Rectal smooth muscle tissue (tissue), 1 donor: ENCODE measurements at regions not wholly inside any gene's neighbourhood (a gene's known extent, or its start where the extent isn't known, plus 50 kb on each side); places are given as distances from the start of the nearest gene placed in this dataset.

Source experiments
- H3K27ac ChIP-seq: one replicate; pipeline ENCODE4 v1.7.0; 2013; ENCODE audit warnings: low read depth, low read length, inconsistent platforms
- H3K27me3 ChIP-seq: one replicate; pipeline ENCODE4 v1.7.0; 2013; ENCODE audit warnings: low read length; ENCODE audit not compliant: control insufficient read depth, insufficient read depth
- H3K36me3 ChIP-seq: one replicate; pipeline ENCODE4 v1.7.0; 2013; ENCODE audit warnings: low read length; ENCODE audit not compliant: control insufficient read depth, insufficient read depth
- H3K4me1 ChIP-seq: one replicate; pipeline ENCODE4 v1.7.0; 2013; ENCODE audit warnings: low read length; ENCODE audit not compliant: control insufficient read depth, insufficient read depth
- H3K4me3 ChIP-seq: one replicate; pipeline ENCODE4 v1.7.0; 2013; ENCODE audit warnings: low read length
- H3K9ac ChIP-seq: one replicate; pipeline ENCODE4 v1.7.0; 2013; ENCODE audit warnings: low read length

GRCh38 chr18:40016405-40016804, 1938.6 kb upstream of the PIK3C3 start:
- H3K36me3 ChIP-seq = no peaks in the 10 kb centered on the region
- H3K9ac ChIP-seq = no peak overlapping the region
- no peak overlapping the region for H3K27ac ChIP-seq
- no peak overlapping the region for H3K4me3 ChIP-seq
- no peaks in the 10 kb centered on the region for H3K27me3 ChIP-seq
- no peaks in the 10 kb centered on the region for H3K4me1 ChIP-seq

GRCh38 chr18:40013001-40013609, 1941.9 kb upstream of the PIK3C3 start:
- Histone ChIP-seq H3K27ac (no peak overlapping the region), H3K9ac (no peak overlapping the region), H3K4me3 (no peak overlapping the region), H3K4me1 (no peaks in the 10 kb centered on the region), H3K27me3 (no peaks in the 10 kb centered on the region), H3K36me3 (no peaks in the 10 kb centered on the region)

DNA sequence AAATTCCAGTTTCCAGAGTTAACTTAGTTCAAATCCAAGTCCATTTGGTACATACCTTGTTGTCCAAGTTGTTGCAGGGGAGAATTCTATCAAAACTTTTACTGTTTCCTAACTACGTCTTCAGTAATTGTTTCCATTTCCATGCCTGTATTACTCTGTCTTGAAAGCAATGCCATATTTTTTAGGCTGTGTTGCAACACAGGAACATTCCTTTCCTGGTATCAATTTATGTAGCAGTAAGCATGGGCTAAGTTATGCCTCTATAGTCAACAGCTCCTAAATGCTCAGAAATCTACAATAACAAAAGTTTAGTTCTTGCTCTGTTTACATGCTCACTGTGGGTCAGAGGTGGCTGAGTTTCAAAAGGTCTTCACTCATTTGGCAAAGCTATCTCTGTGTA, 1943.8 kb upstream of the PIK3C3 start:
- H3K27ac ChIP-seq = no peak overlapping the region
- H3K4me3 ChIP-seq = no peak overlapping the region
- H3K36me3 ChIP-seq = no peaks in the 10 kb centered on the region
- no peaks in the 10 kb centered on the region for H3K4me1 ChIP-seq
- H3K27me3 ChIP-seq = no peaks in the 10 kb centered on the region
- H3K9ac ChIP-seq = no peak overlapping the region

DNA sequence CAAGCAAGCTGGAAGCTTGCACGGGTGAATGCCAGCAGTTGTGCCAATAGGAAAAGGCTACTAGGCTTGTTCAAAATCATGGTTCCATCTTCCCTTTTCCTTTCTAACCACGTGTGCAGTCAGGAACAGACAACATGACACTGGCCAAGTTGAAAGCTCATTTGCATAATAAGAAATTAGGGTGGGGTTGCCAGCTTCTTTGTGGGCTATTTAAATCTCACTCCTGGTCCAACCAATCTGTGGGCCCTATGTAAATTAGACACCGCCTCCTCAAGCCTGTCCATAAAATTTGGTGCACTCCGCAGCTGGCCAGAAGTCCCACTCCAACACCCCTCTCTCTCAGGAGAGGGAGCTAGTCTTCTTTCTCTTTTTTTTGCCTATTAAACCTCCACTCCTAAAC, 1948.4 kb upstream of the PIK3C3 start:
- Histone ChIP-seq H3K36me3 (no peaks in the 10 kb centered on the region), H3K4me3 (no peak overlapping the region), H3K27ac (no peak overlapping the region), H3K27me3 (no peaks in the 10 kb centered on the region), H3K9ac (no peak overlapping the region), H3K4me1 (no peaks in the 10 kb centered on the region)

- no peaks in the 10 kb centered on the region for H3K27me3 ChIP-seq
- no peak overlapping the region for H3K9ac ChIP-seq
- no peak overlapping the region for H3K4me3 ChIP-seq
- no peaks in the 10 kb centered on the region for H3K36me3 ChIP-seq
- no peaks in the 10 kb centered on the region for H3K4me1 ChIP-seq
- H3K27ac ChIP-seq = no peak overlapping the region
Measured at GRCh38 chr18:40004246-40004645, 1950.8 kb upstream of the PIK3C3 start.

GRCh38 chr18:39998317-39998716, 1956.7 kb upstream of the PIK3C3 start:
- Histone ChIP-seq H3K4me1 (no peaks in the 10 kb centered on the region), H3K36me3 (no peaks in the 10 kb centered on the region), H3K27me3 (no peaks in the 10 kb centered on the region), H3K27ac (no peak overlapping the region), H3K9ac (no peak overlapping the region), H3K4me3 (no peak overlapping the region)

- H3K27me3 ChIP-seq = no peaks in the 10 kb centered on the region
- H3K36me3 ChIP-seq = no peaks in the 10 kb centered on the region
- H3K27ac ChIP-seq = no peak overlapping the region
- no peak overlapping the region for H3K4me3 ChIP-seq
- H3K4me1 ChIP-seq = no peaks in the 10 kb centered on the region
- H3K9ac ChIP-seq = no peak overlapping the region
Measured at GRCh38 chr18:39994498-39994897, 1960.5 kb upstream of the PIK3C3 start.

GRCh38 chr18:39991696-39992265, 1963.3 kb upstream of the PIK3C3 start:
- H3K27ac ChIP-seq = no peak overlapping the region
- H3K36me3 ChIP-seq = no peaks in the 10 kb centered on the region
- no peaks in the 10 kb centered on the region for H3K4me1 ChIP-seq
- H3K4me3 ChIP-seq = no peak overlapping the region
- no peak overlapping the region for H3K9ac ChIP-seq
- no peaks in the 10 kb centered on the region for H3K27me3 ChIP-seq

DNA sequence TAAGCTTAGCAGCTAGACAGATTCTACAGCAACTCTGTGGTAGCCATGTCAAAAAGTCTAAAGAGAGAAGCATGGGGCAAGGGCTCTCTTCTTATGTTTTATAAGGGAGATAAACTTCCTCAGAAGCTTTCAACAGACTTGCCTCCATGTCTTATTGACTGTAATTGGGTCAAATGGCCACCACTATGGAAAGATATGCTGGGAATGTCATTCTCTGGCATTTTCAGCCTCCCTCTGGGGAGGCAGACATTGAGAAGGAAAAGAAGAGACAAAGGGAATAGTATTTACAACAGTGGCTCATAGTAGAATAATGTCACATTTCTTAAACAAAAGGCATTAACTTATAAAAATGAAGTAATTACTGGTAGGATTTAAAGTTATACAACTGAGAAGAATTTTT, 1964.5 kb upstream of the PIK3C3 start:
- H3K27ac ChIP-seq = no peak overlapping the region
- no peaks in the 10 kb centered on the region for H3K36me3 ChIP-seq
- H3K27me3 ChIP-seq = no peaks in the 10 kb centered on the region
- H3K4me3 ChIP-seq = no peak overlapping the region
- no peak overlapping the region for H3K9ac ChIP-seq
- no peaks in the 10 kb centered on the region for H3K4me1 ChIP-seq

DNA sequence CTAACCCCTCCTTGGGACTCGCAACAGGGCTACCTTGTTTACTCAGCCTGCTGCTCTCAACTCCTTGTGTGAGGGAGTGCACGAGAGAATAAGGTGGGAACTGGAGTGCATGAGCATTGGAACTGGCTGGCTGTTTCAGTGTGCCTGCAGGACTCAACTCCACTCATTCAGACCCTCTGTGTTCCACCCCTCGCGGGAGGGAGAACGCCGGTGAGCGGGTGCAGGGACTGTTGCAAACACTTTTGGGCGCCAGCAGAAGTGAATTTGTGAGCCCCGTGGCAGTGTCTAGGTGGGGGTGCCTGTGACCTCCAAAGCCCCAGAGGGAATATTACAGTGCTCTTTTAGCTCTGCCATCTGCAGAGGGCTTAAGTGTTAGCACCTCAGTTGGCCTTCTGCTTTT, 1978.3 kb upstream of the PIK3C3 start:
- Histone ChIP-seq H3K4me1 (no peaks in the 10 kb centered on the region), H3K27ac (no peak overlapping the region), H3K9ac (no peak overlapping the region), H3K27me3 (no peaks in the 10 kb centered on the region), H3K36me3 (no peaks in the 10 kb centered on the region), H3K4me3 (no peak overlapping the region)

GRCh38 chr18:39972521-39972920, 1982.5 kb upstream of the PIK3C3 start:
- no peak overlapping the region for H3K27ac ChIP-seq

GRCh38 chr18:39969803-39970494, 1985.1 kb upstream of the PIK3C3 start:
- H3K27ac ChIP-seq = no peak overlapping the region
- H3K27me3 ChIP-seq = no peaks in the 10 kb centered on the region
- no peak overlapping the region for H3K9ac ChIP-seq
- no peak overlapping the region for H3K4me3 ChIP-seq
- no peaks in the 10 kb centered on the region for H3K36me3 ChIP-seq
- H3K4me1 ChIP-seq = no peaks in the 10 kb centered on the region

More at GRCh38 chr18:39972521-39972920, 1982.5 kb upstream of the PIK3C3 start:
- no peaks in the 10 kb centered on the region for H3K27me3 ChIP-seq
- H3K36me3 ChIP-seq = no peaks in the 10 kb centered on the region
- no peaks in the 10 kb centered on the region for H3K4me1 ChIP-seq
- no peak overlapping the region for H3K9ac ChIP-seq
- H3K4me3 ChIP-seq = no peak overlapping the region

DNA sequence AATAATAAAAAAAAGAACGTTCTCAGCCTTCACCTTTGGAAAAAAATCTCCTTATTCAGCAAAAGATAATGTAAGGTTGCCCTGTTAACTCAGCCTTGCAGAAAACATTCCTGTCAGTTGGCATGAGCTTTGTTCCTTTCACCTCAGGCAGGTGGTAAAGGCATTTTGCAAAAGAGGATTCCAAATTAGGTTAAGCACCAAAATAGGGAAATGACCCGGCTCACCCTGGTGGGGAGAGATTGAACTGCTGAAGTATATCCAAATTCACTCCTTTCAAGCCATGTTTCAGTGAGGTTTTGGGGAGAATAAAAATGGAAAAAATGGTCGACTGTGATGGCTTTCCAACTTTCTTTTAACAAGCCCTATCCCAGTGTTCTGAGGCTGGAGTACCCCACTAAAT, 1988.8 kb upstream of the PIK3C3 start:
- Histone ChIP-seq H3K36me3 (no peaks in the 10 kb centered on the region), H3K4me3 (no peak overlapping the region), H3K4me1 (no peaks in the 10 kb centered on the region), H3K9ac (no peak overlapping the region), H3K27me3 (no peaks in the 10 kb centered on the region), H3K27ac (no peak overlapping the region)
